Activated CD4-positive, alpha-beta T cell treated with anti-CD3 and anti-CD28 coated beads for 36 hours (primary cell): ENCODE measurements at regions not wholly inside any gene's neighbourhood (a gene's known extent, or its start where the extent isn't known, plus 50 kb on each side); places are given as distances from the start of the nearest gene placed in this dataset.

Experiments
- ATAC-seq: fragments of 200-7000 bp; cut with Tn5 transposase; one replicate; pipeline ENCODE4 v1.10.0; 2021; ENCODE audit warnings: mild to moderate bottlenecking, moderate library complexity
- CTCF ChIA-PET: fragments of 350-600 bp; sonication (Branson Sonifier 250); formaldehyde crosslinking; loops from one replicate; lab custom pipeline; 2021; ENCODE audit warnings: antibody characterized with exemption; lab: Charles Lee
- POLR2A ChIA-PET: fragments of 350-600 bp; sonication (Branson Sonifier 250); formaldehyde crosslinking; loops from one replicate; lab custom pipeline; 2021; ENCODE audit warnings: antibody characterized with exemption, inconsistent platforms; lab: Charles Lee
- DNase-seq: peaks from one replicate; pipeline ENCODE4 v3.0.0-alpha.2; 2020
- H3K27ac Mint-ChIP-seq: one replicate; pipeline ENCODE4 v1.8.0; 2021; ENCODE audit warnings: mixed read lengths
- H3K27me3 Mint-ChIP-seq: one replicate; pipeline ENCODE4 v1.8.0; 2021; ENCODE audit warnings: mixed read lengths
- H3K36me3 Mint-ChIP-seq: one replicate; pipeline ENCODE4 v1.8.0; 2021; ENCODE audit warnings: low read depth, mixed read lengths
- H3K4me1 Mint-ChIP-seq: one replicate; pipeline ENCODE4 v1.8.0; 2021; ENCODE audit warnings: mixed read lengths
- H3K4me3 Mint-ChIP-seq: one replicate; pipeline ENCODE4 v1.8.0; 2021; ENCODE audit warnings: mild to moderate bottlenecking, moderate library complexity, mixed read lengths
- H3K9me3 Mint-ChIP-seq: one replicate; pipeline ENCODE4 v1.8.0; 2021; ENCODE audit warnings: low read depth, mixed read lengths
- intact Hi-C, 2 experiments: fragments of 100-400 bp; cut with DNase I in 1 of 2; cut with micrococcal nuclease in 1 of 2; formaldehyde crosslinking; loops; one replicate each; pipeline versions ENCODE4 v1.14.2 to v1.15.1; 2022 to 2024; cut with DNase I, micrococcal nuclease

GRCh38 chr2:16375981-16376380 is 289.7 kb downstream of the CYRIA start:
- ATAC-seq (no peak), DNase-seq (no peak)
- POLR2A ChIA-PET, result no interaction called here
- no peaks in the 10 kb centered on the region for H3K4me1 Mint-ChIP-seq
- CTCF ChIA-PET, result no interaction called here
- H3K36me3 Mint-ChIP-seq, result no peaks in the 10 kb centered on the region
- intact Hi-C loops, result no loop called here
- H3K4me3 Mint-ChIP-seq, result no peak overlapping the region
- peaks cover 2% of the 10 kb centered on the region for H3K27me3 Mint-ChIP-seq
- no peak overlapping the region for H3K27ac Mint-ChIP-seq
- no peaks in the 10 kb centered on the region for H3K9me3 Mint-ChIP-seq

GRCh38 chr2:16375351-16375750 is 290.3 kb downstream of the CYRIA start:
- POLR2A ChIA-PET, result no interaction called here
- DNase-seq (no peak), ATAC-seq (no peak)
- peaks cover 2% of the 10 kb centered on the region for H3K27me3 Mint-ChIP-seq
- no peaks in the 10 kb centered on the region for H3K9me3 Mint-ChIP-seq
- H3K27ac Mint-ChIP-seq, result no peak overlapping the region
- no peaks in the 10 kb centered on the region for H3K4me1 Mint-ChIP-seq
- H3K4me3 Mint-ChIP-seq, result no peak overlapping the region
- CTCF ChIA-PET, result no interaction called here
- no peaks in the 10 kb centered on the region for H3K36me3 Mint-ChIP-seq
- intact Hi-C loops, result no loop called here

- Mint-ChIP-seq H3K27me3 (peaks cover 2% of the 10 kb centered on the region), H3K4me3 (no peak overlapping the region), H3K36me3 (no peaks in the 10 kb centered on the region), H3K4me1 (no peaks in the 10 kb centered on the region), H3K9me3 (no peaks in the 10 kb centered on the region), H3K27ac (no peak overlapping the region)
- ATAC-seq (no peak), DNase-seq (no peak)
- POLR2A ChIA-PET, result no interaction called here
- intact Hi-C loops, result no loop called here
- CTCF ChIA-PET, result no interaction called here
These were observed 291.0 kb downstream of the CYRIA start for GRCh38 chr2:16374671-16375070.

- no peaks in the 10 kb centered on the region for H3K4me1 Mint-ChIP-seq
- no peak for DNase-seq
These were observed 292.3 kb downstream of the CYRIA start for GRCh38 chr2:16373341-16373740.

GRCh38 chr2:16371751-16372150 is 293.9 kb downstream of the CYRIA start:
- no peak overlapping the region for H3K27ac Mint-ChIP-seq
- no peaks in the 10 kb centered on the region for H3K36me3 Mint-ChIP-seq
- ATAC-seq (no peak), DNase-seq (no peak)
- H3K27me3 Mint-ChIP-seq, result peaks cover 2% of the 10 kb centered on the region
- intact Hi-C loops, result no loop called here
- no peaks in the 10 kb centered on the region for H3K4me1 Mint-ChIP-seq
- POLR2A ChIA-PET, result no interaction called here
- H3K4me3 Mint-ChIP-seq, result no peak overlapping the region
- H3K9me3 Mint-ChIP-seq, result no peaks in the 10 kb centered on the region
- CTCF ChIA-PET, result no interaction called here

More at GRCh38 chr2:16373341-16373740, 292.3 kb downstream of the CYRIA start:
- no peaks in the 10 kb centered on the region for H3K36me3 Mint-ChIP-seq
- H3K27me3 Mint-ChIP-seq, result peaks cover 2% of the 10 kb centered on the region
- intact Hi-C loops, result no loop called here
- no peak overlapping the region for H3K27ac Mint-ChIP-seq
- ATAC-seq, result no peak
- no peaks in the 10 kb centered on the region for H3K9me3 Mint-ChIP-seq
- ChIA-PET CTCF (no interaction called here), POLR2A (no interaction called here)
- H3K4me3 Mint-ChIP-seq, result no peak overlapping the region

- H3K9me3 Mint-ChIP-seq, result no peaks in the 10 kb centered on the region
- no peaks in the 10 kb centered on the region for H3K4me1 Mint-ChIP-seq
- DNase-seq (no peak), ATAC-seq (no peak)
- H3K27ac Mint-ChIP-seq, result no peak overlapping the region
- CTCF ChIA-PET, result no interaction called here
- H3K36me3 Mint-ChIP-seq, result no peaks in the 10 kb centered on the region
- intact Hi-C loops, result no loop called here
- H3K27me3 Mint-ChIP-seq, result peaks cover 2% of the 10 kb centered on the region
- POLR2A ChIA-PET, result no interaction called here
- H3K4me3 Mint-ChIP-seq, result no peak overlapping the region
These were observed 296.7 kb downstream of the CYRIA start for GRCh38 chr2:16368951-16369350.

- CTCF ChIA-PET, result no interaction called here
- DNase-seq, result no peak
- Mint-ChIP-seq H3K4me1 (no peaks in the 10 kb centered on the region), H3K9me3 (no peaks in the 10 kb centered on the region), H3K27ac (no peak overlapping the region), H3K27me3 (peaks cover 2% of the 10 kb centered on the region), H3K36me3 (no peaks in the 10 kb centered on the region), H3K4me3 (no peak overlapping the region)
- intact Hi-C loops, result no loop called here
- no peak for ATAC-seq
- POLR2A ChIA-PET, result no interaction called here
These were observed 297.3 kb downstream of the CYRIA start for GRCh38 chr2:16368328-16368727.

GRCh38 chr2:16365366-16365765 is 300.3 kb downstream of the CYRIA start:
- intact Hi-C loops, result no loop called here
- DNase-seq (no peak), ATAC-seq (no peak)
- Mint-ChIP-seq H3K27me3 (peaks cover 2% of the 10 kb centered on the region), H3K36me3 (no peaks in the 10 kb centered on the region), H3K27ac (no peak overlapping the region), H3K9me3 (no peaks in the 10 kb centered on the region), H3K4me1 (no peaks in the 10 kb centered on the region), H3K4me3 (no peak overlapping the region)
- CTCF ChIA-PET, result interaction anchor here (0.7 kb wide), 2 partner anchors 44 to 588 kb away, joined by 3 read pairs; no protein-coding TSS in a partner anchor
- POLR2A ChIA-PET, result no interaction called here

- intact Hi-C loops, result no loop called here
- Mint-ChIP-seq H3K4me3 (no peak overlapping the region), H3K27ac (no peak overlapping the region), H3K27me3 (no peaks in the 10 kb centered on the region), H3K9me3 (peaks cover 1% of the 10 kb centered on the region), H3K4me1 (no peaks in the 10 kb centered on the region), H3K36me3 (no peaks in the 10 kb centered on the region)
- ATAC-seq (no peak), DNase-seq (no peak)
- ChIA-PET POLR2A (no interaction called here), CTCF (no interaction called here)
These were observed 302.1 kb downstream of the CYRIA start for GRCh38 chr2:16363581-16363980.

- intact Hi-C loops, result no loop called here
- no peak overlapping the region for H3K27ac Mint-ChIP-seq
- ChIA-PET POLR2A (no interaction called here), CTCF (interaction anchor here (1.2 kb wide), 1 partner anchor 17 kb away, joined by 3 read pairs; no protein-coding TSS in a partner anchor)
- no peaks in the 10 kb centered on the region for H3K27me3 Mint-ChIP-seq
- H3K9me3 Mint-ChIP-seq, result peaks cover 1% of the 10 kb centered on the region
- no peak for DNase-seq
- ATAC-seq, result no peak
- H3K4me1 Mint-ChIP-seq, result no peaks in the 10 kb centered on the region
- H3K36me3 Mint-ChIP-seq, result no peaks in the 10 kb centered on the region
- H3K4me3 Mint-ChIP-seq, result no peak overlapping the region
These were observed 303.0 kb downstream of the CYRIA start for GRCh38 chr2:16362611-16363010.

GRCh38 chr2:16361261-16361995 is 304.2 kb downstream of the CYRIA start:
- ChIA-PET POLR2A (no interaction called here), CTCF (interaction anchor here (1.2 kb wide), 1 partner anchor 16 kb away, joined by 3 read pairs; no protein-coding TSS in a partner anchor)
- H3K36me3 Mint-ChIP-seq, result no peaks in the 10 kb centered on the region
- no peak for ATAC-seq
- no peak overlapping the region for H3K4me3 Mint-ChIP-seq
- DNase-seq, result no peak
- no peak overlapping the region for H3K27ac Mint-ChIP-seq
- intact Hi-C loops, result no loop called here
- no peaks in the 10 kb centered on the region for H3K27me3 Mint-ChIP-seq
- H3K4me1 Mint-ChIP-seq, result no peaks in the 10 kb centered on the region
- peaks cover 1% of the 10 kb centered on the region for H3K9me3 Mint-ChIP-seq

GRCh38 chr2:16359961-16360360 is 305.7 kb downstream of the CYRIA start:
- H3K4me1 Mint-ChIP-seq, result no peaks in the 10 kb centered on the region
- no peak overlapping the region for H3K27ac Mint-ChIP-seq
- CTCF ChIA-PET, result no interaction called here
- peaks cover 1% of the 10 kb centered on the region for H3K9me3 Mint-ChIP-seq
- H3K36me3 Mint-ChIP-seq, result no peaks in the 10 kb centered on the region
- no peaks in the 10 kb centered on the region for H3K27me3 Mint-ChIP-seq
- POLR2A ChIA-PET, result no interaction called here
- DNase-seq (no peak), ATAC-seq (no peak)
- intact Hi-C loops, result no loop called here
- no peak overlapping the region for H3K4me3 Mint-ChIP-seq
